Dendritic cell treated with granulocyte-macrophage colony-stimulating factor and Interleukin-4, amounts not matched to agents 40 ng/mL and 50 ng/mL, for 4 days (primary cell): ENCODE measurements at regions not wholly inside any gene's neighbourhood (a gene's known extent, or its start where the extent isn't known, plus 50 kb on each side); places are given as distances from the start of the nearest gene placed in this dataset.

ENCODE experiments used
- H3K27ac Mint-ChIP-seq: one replicate; pipeline ENCODE4 v1.8.0; 2022; ENCODE audit warnings: mild to moderate bottlenecking, mixed read lengths
- H3K27me3 Mint-ChIP-seq: one replicate; pipeline ENCODE4 v1.8.0; 2022; ENCODE audit warnings: mild to moderate bottlenecking, mixed read lengths
- H3K36me3 Mint-ChIP-seq: one replicate; pipeline ENCODE4 v1.8.0; 2022; ENCODE audit warnings: low read depth, mixed read lengths
- H3K4me1 Mint-ChIP-seq: one replicate; pipeline ENCODE4 v1.8.0; 2022; ENCODE audit warnings: low read depth, mixed read lengths
- H3K4me3 Mint-ChIP-seq: one replicate; pipeline ENCODE4 v1.8.0; 2022; ENCODE audit warnings: mild to moderate bottlenecking, moderate library complexity, mixed read lengths
- H3K9me3 Mint-ChIP-seq: one replicate; pipeline ENCODE4 v1.8.0; 2022; ENCODE audit warnings: mixed read lengths
- intact Hi-C: fragments of 100-400 bp; cut with micrococcal nuclease; formaldehyde crosslinking; loops from one replicate; pipeline ENCODE4 v1.15.0; 2022

DNA sequence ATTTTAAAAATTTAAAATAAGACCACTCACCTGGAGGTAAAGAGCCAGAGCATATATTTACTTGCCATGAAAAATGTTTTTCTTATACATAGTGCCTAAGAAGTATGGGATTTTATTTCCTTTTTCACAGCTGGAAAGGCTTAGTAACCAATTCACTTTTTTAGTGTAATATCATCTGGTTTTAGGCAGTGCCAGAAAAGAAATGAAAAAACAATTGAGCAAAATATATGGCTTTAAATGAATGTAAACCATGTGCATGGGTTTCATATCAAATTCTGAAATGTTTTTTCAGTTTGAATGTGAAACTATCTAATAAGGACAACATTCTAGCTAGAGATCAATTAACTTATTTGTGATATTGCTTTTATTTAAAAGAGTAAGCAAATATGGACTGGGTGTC is 672.4 kb upstream of the ADAMTS5 start:
- H3K27ac Mint-ChIP-seq, result no peak overlapping the region
- H3K27me3 Mint-ChIP-seq, result no peaks in the 10 kb centered on the region
- intact Hi-C loops, result no loop called here
- H3K4me1 Mint-ChIP-seq, result no peaks in the 10 kb centered on the region
- peaks cover 19% of the 10 kb centered on the region for H3K9me3 Mint-ChIP-seq
- H3K36me3 Mint-ChIP-seq, result no peaks in the 10 kb centered on the region
- no peak overlapping the region for H3K4me3 Mint-ChIP-seq

DNA sequence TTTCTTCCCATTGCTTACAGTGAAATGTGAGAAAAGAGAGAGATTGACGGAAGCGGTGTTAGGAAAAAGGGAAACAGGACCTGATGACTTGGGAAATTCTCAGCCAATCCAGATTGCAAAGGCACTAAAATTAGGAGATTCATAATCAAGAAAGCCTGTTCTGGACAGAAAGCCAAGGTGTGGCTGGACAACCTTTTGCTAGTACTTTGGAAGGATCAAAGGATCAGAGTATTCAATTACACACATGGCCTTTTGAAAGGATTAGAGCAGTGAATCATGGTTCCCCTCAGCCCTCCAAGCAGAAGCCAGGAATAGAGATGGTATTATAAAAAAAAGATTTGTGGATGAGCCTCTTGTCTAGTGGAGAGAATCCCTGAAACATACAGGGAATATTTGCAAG is 669.8 kb upstream of the ADAMTS5 start:
- Mint-ChIP-seq H3K4me3 (no peak overlapping the region), H3K36me3 (no peaks in the 10 kb centered on the region), H3K27ac (no peak overlapping the region), H3K4me1 (no peaks in the 10 kb centered on the region), H3K9me3 (peaks cover 19% of the 10 kb centered on the region), H3K27me3 (no peaks in the 10 kb centered on the region)
- intact Hi-C loops, result no loop called here

DNA sequence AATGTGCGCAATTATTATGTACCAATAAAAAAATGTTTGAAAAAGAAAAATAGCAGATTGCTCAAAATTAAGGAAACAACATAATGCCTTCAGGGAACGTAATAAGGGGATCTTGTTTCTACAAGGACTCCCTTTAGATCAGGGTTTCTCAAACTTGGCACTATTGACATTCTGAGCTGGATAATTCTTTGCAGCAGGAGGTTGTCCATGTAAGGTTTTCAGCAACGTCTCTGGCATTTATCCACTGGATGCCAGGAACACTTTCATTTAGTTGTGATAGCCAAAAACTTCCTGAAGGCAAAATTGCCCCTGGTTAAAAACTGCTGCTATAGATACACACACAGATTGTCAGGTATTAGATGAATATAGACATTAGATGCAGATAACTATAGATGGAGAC is 666.7 kb upstream of the ADAMTS5 start:
- H3K4me1 Mint-ChIP-seq, result no peaks in the 10 kb centered on the region
- intact Hi-C loops, result no loop called here
- peaks cover 12% of the 10 kb centered on the region for H3K9me3 Mint-ChIP-seq
- H3K27me3 Mint-ChIP-seq, result no peaks in the 10 kb centered on the region
- H3K36me3 Mint-ChIP-seq, result no peaks in the 10 kb centered on the region
- no peak overlapping the region for H3K27ac Mint-ChIP-seq
- no peak overlapping the region for H3K4me3 Mint-ChIP-seq

DNA sequence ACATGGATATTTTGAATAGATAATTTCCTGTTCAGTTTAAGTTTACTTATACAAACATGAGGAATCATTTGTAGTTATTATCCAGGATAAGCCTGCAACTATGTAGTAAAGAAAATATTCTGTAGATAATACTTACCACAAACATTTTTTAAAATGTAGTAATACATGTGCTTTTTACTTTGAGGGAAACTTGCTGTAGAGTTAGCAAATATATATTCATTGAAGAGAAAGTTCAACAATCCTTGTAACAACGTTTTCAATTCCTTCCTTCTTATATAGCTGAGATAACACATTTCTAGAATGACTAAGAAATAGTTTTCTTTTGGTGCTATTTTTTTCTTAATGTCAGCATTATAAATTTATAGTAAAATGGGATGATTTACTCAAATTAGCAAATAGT is 664.6 kb upstream of the ADAMTS5 start:
- Mint-ChIP-seq H3K36me3 (no peaks in the 10 kb centered on the region), H3K27ac (no peak overlapping the region), H3K4me3 (no peak overlapping the region), H3K9me3 (peaks cover 12% of the 10 kb centered on the region), H3K27me3 (no peaks in the 10 kb centered on the region), H3K4me1 (no peaks in the 10 kb centered on the region)
- intact Hi-C loops, result no loop called here

DNA sequence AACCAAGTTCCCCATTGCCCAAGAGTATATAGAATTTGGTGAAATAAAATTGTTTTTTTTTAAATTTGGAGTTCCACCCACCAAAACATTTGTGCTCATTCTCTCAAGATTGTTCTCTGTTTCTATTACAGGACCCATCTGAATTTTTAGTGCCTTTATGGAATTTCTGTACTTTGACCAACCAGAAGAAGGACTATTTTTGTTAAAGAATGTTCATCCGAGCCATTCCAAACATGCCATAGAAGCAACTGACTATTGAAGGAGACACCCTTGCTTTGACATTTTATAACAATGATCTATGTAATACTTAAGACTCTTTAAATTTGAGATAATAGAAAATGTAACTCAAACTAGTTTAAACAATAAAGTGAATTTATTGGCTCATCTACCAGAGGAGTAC is 655.7 kb upstream of the ADAMTS5 start:
- H3K27ac Mint-ChIP-seq, result no peak overlapping the region
- no peak overlapping the region for H3K4me3 Mint-ChIP-seq
- no peaks in the 10 kb centered on the region for H3K4me1 Mint-ChIP-seq
- H3K9me3 Mint-ChIP-seq, result peaks cover 49% of the 10 kb centered on the region
- no peaks in the 10 kb centered on the region for H3K36me3 Mint-ChIP-seq
- intact Hi-C loops, result no loop called here
- no peaks in the 10 kb centered on the region for H3K27me3 Mint-ChIP-seq

DNA sequence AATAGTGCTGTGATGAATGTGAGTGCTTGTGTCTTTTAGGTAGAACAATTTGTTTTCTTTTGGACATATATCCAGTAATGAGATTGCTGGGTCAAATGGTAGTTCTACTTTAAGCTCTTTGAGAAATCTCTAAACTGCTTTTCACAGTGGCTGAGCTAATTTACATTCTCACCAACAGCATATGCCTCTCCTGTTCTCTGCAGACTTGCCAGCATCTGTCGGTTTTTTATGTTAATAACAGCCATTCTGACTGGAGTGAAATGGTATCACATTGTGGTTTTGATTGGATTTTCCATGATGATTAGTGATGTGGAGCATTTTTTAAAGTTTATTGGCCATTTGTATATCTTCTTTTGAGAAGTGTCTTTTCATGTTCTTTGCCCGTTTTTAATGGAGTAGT is 647.3 kb upstream of the ADAMTS5 start:
- Mint-ChIP-seq H3K27me3 (no peaks in the 10 kb centered on the region), H3K9me3 (peaks cover 10% of the 10 kb centered on the region), H3K4me3 (no peak overlapping the region), H3K36me3 (no peaks in the 10 kb centered on the region), H3K4me1 (no peaks in the 10 kb centered on the region), H3K27ac (no peak overlapping the region)
- intact Hi-C loops, result no loop called here

DNA sequence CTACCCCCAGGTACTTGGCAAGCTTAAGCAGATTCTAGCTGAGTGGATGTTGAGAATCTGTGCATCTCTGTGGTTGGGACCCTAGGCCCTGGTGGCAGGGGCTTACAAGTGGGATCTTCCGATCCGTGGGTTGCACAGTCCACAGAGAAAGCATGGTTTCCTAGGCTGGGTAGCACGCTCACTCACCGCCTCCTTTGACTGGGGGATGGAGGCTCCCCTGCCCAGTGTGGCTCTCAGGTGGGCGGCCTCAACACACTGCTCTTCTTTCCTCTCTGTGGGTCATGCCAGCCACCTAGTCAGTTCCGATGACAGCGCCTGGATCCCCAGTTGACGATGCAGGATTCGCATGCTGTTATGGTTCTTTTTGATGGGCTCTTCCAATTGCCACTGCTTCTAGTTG is 639.5 kb upstream of the ADAMTS5 start:
- no peaks in the 10 kb centered on the region for H3K27me3 Mint-ChIP-seq
- intact Hi-C loops, result no loop called here

DNA sequence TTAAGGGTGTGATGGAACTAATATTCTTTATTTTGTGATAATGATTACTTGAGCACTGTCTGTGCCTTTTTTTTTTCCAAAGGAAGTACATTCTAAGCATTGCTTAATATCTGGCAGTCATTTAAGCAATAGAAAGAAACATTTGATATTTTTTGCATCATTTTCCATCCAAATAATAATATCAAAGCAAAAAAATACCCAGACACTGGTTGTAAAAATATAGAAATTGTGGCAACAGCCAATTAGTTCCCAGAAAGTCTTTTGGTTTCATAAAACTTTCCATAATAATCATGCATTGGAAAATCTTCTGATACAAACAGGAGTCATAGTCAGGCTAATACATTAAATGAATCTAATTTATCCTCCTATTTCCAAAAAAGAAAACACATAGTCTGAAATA is 629.3 kb upstream of the ADAMTS5 start:
- no peak overlapping the region for H3K4me3 Mint-ChIP-seq
- peaks cover 7% of the 10 kb centered on the region for H3K9me3 Mint-ChIP-seq
- intact Hi-C loops, result no loop called here
- no peaks in the 10 kb centered on the region for H3K4me1 Mint-ChIP-seq
- H3K27me3 Mint-ChIP-seq, result no peaks in the 10 kb centered on the region
- H3K36me3 Mint-ChIP-seq, result no peaks in the 10 kb centered on the region
- H3K27ac Mint-ChIP-seq, result no peak overlapping the region

More for the DNA sequence above, 639.5 kb upstream of the ADAMTS5 start:
- no peak overlapping the region for H3K27ac Mint-ChIP-seq
- H3K36me3 Mint-ChIP-seq, result no peaks in the 10 kb centered on the region
- no peak overlapping the region for H3K4me3 Mint-ChIP-seq
- H3K4me1 Mint-ChIP-seq, result no peaks in the 10 kb centered on the region
- H3K9me3 Mint-ChIP-seq, result peaks cover 47% of the 10 kb centered on the region

DNA sequence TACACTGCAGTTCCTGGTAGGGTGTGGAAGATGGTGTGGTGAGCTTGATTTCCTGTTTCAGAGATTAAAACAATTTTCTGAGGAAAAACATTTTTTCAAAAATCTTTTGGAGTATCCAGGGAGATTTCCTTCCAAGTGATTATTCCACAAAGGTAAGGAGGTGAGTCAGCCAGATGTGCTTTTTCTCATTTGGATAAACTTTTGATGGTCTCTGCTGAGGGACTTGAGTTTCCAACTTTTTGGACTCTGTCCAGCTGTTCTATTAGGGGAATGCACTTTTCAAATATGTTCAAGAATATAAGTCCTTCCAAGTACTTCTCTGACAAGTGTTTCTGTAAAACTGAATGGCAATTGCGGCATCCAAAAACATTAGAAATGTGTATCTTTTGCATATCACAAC is 628.8 kb upstream of the ADAMTS5 start:
- intact Hi-C loops, result no loop called here
- peaks cover 7% of the 10 kb centered on the region for H3K9me3 Mint-ChIP-seq

DNA sequence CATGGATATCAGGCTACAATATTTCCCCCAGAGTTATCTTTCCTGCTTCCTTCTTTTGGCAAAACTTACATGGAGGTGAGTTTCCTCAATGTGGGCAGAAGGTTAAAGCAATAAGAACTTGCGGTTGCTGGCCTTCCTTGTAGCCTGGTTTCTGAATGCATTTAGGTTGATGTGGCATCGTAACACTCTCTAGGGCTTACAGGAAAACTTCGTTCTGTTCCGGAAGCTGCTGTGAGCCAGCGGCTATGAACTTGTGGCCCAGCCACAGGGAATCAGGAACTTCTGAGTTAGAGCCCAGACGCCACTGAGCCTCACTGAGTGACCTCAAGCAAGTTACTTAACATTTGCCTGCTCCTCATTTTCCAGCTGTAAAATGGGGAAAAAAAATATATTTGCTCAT is 623.4 kb upstream of the ADAMTS5 start:
- Mint-ChIP-seq H3K4me3 (no peak overlapping the region), H3K36me3 (no peaks in the 10 kb centered on the region), H3K9me3 (no peaks in the 10 kb centered on the region), H3K27me3 (no peaks in the 10 kb centered on the region), H3K4me1 (no peaks in the 10 kb centered on the region), H3K27ac (no peak overlapping the region)
- intact Hi-C loops, result no loop called here

More for the DNA sequence above, 628.8 kb upstream of the ADAMTS5 start:
- Mint-ChIP-seq H3K36me3 (no peaks in the 10 kb centered on the region), H3K4me1 (no peaks in the 10 kb centered on the region), H3K27ac (no peak overlapping the region), H3K4me3 (no peak overlapping the region), H3K27me3 (no peaks in the 10 kb centered on the region)

DNA sequence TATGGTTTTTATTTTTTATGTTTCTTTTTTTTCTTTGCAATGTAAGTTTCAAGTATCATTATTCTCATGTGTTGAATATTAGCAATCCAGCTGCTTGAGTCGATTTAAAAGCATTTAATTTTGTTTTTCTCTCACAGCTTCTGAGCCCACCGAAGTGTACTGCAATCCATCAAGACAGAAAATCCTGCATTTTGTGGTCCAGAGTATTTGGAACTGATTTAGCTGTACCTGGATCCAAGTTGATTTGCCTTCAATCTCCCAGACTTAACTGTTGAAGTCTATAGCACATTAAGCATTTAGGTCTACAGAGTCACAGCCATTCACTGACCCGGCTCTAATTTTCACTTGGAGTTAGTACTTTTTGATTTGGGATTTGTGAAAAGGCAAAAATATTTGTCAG is 622.9 kb upstream of the ADAMTS5 start:
- no peaks in the 10 kb centered on the region for H3K4me1 Mint-ChIP-seq
- no peaks in the 10 kb centered on the region for H3K9me3 Mint-ChIP-seq
- no peak overlapping the region for H3K4me3 Mint-ChIP-seq
- H3K27ac Mint-ChIP-seq, result no peak overlapping the region
- H3K27me3 Mint-ChIP-seq, result no peaks in the 10 kb centered on the region
- H3K36me3 Mint-ChIP-seq, result no peaks in the 10 kb centered on the region
- intact Hi-C loops, result no loop called here

DNA sequence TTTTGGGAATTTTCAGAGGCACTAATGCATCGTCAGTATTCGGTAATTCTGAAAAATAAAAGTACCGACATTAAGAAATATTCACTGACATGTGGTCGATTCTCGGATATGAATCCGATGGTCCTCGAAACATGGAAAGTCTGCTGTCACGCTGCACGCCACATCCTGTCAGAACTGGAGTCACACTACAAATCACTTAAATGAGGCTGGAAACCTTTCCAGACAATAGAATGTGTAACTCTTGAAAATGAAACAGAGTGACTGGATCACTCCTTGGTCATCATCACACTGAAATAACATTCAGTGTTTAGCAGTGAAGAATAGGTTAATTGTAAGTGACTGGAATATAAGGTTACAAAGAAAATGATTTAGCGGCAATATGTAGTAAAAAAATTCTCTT is 620.1 kb upstream of the ADAMTS5 start:
- Mint-ChIP-seq H3K27ac (no peak overlapping the region), H3K4me3 (no peak overlapping the region), H3K27me3 (no peaks in the 10 kb centered on the region), H3K9me3 (no peaks in the 10 kb centered on the region), H3K36me3 (no peaks in the 10 kb centered on the region), H3K4me1 (no peaks in the 10 kb centered on the region)
- intact Hi-C loops, result no loop called here

DNA sequence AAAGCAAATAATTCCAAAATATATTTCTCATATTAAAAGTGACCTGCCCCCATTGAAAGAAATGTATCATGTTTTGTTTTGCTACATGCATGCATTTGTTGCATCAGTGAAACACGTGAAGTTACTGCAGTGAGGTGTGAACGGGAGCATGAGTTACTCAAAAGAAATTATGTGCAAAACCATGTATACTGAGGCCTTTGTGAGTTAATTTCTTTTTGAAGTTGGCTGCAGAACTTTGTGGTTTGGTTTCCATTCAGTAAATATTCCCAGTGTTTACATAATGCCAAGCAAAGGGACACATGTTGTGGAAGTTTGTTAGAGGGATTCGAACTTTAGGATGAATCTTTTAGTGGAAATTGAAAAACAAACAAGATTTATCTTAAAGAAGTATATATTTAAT is 619.4 kb upstream of the ADAMTS5 start:
- no peak overlapping the region for H3K4me3 Mint-ChIP-seq
- H3K27me3 Mint-ChIP-seq, result no peaks in the 10 kb centered on the region
- H3K4me1 Mint-ChIP-seq, result no peaks in the 10 kb centered on the region
- intact Hi-C loops, result no loop called here
- H3K9me3 Mint-ChIP-seq, result no peaks in the 10 kb centered on the region
- no peaks in the 10 kb centered on the region for H3K36me3 Mint-ChIP-seq
- no peak overlapping the region for H3K27ac Mint-ChIP-seq

DNA sequence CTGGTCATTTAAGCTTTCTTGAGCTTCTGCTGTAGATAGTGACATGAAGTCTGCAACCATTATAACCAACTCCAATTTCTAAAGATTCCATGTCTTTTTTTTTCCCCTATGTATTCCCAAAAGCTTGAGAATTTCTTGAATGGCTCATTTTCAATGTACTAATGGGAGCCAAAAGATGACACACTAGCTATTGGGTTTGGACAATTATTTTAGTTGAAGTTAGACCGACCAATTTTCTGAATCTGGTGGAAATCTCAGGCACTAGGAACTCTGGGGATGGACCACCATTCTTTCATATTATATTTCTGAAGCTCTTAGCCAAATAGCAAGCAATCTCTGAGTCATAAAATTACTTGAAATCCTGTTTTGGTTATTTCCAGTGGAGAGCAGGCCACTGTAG is 617.4 kb upstream of the ADAMTS5 start:
- Mint-ChIP-seq H3K4me1 (no peaks in the 10 kb centered on the region), H3K27ac (no peak overlapping the region), H3K4me3 (no peak overlapping the region), H3K9me3 (no peaks in the 10 kb centered on the region), H3K36me3 (no peaks in the 10 kb centered on the region), H3K27me3 (no peaks in the 10 kb centered on the region)
- intact Hi-C loops, result no loop called here

DNA sequence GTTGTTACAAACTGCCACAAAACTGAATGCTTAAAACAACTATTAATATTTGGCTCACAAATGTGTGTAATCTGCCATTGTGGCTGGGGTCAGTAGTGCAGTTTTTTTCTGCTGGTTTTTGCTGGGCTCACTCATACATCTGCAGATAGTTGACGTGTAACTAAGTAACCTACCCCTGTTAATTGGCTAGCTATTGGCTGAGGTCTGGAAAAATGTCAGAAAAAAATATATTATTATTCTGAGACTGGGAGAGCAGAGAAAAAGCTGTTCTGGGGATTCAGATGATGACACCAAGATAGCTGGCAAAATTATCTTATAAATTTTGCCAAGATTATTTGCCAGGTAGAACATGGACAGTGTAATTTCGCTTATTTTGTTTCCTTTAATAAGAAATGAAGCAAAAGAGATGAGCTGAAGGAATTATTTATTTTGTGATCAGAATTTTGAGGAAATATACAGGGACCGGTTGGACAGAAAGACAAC is 616.1 kb upstream of the ADAMTS5 start:
- Mint-ChIP-seq H3K27me3 (no peaks in the 10 kb centered on the region), H3K4me1 (no peaks in the 10 kb centered on the region), H3K9me3 (no peaks in the 10 kb centered on the region), H3K4me3 (no peak overlapping the region), H3K36me3 (no peaks in the 10 kb centered on the region), H3K27ac (no peak overlapping the region)
- intact Hi-C loops, result no loop called here
